HG03139 (cell line): ENCODE measurements at regions not wholly inside any gene's neighbourhood (a gene's known extent, or its start where the extent isn't known, plus 50 kb on each side); places are given as distances from the start of the nearest gene placed in this dataset.

Source experiments
- ATAC-seq: cut with Tn5 transposase; IDR thresholded peaks from one replicate; pipeline ENCODE4 v1.9.1; 2021; ENCODE audit not compliant: unreplicated experiment

DNA sequence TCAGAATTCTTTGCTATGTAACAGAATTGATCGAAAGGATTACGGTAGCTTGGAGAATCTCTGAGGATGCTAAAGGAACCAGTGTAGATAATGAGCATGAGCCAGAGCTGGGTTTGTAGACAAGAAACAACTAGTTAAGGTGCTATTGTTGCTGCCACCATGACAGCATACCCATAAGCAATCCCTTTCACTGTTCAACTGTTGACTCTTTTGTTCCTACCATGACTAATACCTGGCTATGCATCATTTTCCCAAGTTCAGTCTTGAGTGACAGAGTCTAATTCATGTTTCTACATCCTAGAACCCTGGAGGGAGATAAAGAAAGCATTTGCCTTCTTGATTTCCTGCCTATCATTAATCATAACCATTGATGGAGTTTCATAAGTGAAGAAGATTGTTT is 600.3 kb downstream of the OTOL1 start:
- ATAC-seq: no peak

DNA sequence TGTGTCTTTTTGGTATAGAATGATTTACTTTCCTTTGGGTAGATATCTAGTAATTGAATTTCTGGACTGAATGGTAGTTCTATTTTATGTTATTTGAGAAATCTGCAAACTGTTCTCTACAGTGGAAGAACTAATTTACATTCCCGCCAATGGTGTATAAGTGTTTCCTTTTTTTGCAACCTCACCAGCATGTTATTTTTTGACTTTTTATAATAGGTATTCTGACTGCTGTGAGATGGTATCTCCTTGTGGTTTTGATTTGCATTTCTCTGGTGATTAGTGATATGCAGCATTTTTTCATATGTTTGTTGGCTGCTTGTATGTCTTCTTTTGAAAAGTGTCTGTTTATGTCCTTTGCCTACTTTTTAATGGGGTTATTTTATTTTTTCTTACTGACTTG is 607.2 kb downstream of the OTOL1 start:
- no peak for ATAC-seq

DNA sequence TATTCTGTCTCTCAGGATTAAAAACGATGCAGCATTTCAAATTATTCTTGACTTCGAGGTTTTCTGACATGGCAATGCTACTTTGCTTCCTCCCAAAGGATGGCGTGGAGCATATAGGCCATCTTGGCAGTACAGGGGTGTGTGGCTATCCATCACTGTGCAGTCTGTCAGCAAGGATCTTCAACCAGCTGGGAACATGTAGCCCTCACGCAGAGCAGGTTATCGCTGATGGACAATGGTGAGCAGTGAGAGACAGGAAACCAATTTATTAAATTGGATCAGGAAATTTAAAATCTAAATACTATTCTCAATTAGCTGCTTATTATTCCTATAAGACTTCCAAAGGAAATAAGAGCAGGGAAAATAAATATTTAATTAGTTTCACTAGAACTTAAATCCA is 615.3 kb downstream of the OTOL1 start:
- no peak for ATAC-seq

DNA sequence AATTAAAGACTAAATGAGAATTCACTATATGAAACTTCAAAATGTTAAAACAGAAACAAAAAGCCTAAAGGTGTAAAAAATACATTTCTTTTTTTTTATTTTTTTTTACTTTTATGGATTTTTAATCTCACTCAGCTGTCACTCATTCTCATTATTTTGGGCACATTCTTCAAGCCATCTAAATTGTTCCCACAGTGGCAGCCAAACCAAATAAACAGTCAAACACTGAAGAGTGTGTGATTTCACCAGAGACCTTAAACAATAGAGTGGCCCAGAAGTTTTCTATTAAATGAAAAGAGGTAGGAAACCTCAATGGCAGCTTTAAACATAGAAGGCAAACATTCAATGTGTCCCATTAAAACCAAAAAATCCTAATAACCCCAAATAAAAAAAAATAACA is 616.1 kb downstream of the OTOL1 start:
- no peak for ATAC-seq

DNA sequence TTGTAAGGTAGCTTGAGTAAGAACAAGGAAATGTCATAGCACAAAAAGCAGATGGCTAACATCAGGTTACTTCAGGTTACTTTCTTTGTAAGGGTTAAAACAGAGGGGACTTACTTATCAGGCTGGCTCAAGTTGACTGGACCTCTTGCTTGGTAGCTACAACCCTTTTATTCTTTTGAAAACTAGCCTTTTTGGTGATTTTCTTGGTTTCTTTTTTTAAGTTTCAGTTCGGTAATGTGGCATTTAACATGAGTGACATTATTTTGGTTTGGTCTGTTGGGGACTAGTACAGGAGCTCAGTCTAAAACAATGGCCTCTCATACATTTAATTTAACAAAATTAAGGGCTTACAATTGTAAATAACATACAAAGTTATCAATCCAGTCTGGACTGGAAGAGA is 621.4 kb downstream of the OTOL1 start:
- no peak for ATAC-seq

DNA sequence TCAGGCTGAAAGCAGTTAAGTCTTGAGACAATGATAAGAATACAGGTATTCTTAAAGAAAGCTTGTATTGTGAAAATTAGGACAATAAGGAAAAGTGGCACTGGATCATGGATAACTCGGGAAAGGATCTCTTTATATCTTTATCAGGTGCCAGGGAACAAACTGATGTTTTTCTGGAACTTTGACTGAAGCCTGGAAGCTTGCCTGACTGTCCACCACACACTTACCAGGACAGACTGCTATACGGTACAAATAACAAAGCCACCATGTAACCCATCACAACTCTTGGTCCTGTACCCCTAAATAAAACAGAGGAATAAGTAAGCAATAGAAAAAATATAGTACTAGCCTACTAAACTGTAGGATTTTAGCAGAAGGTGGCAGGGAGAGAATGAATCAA is 623.0 kb downstream of the OTOL1 start:
- ATAC-seq: no peak

DNA sequence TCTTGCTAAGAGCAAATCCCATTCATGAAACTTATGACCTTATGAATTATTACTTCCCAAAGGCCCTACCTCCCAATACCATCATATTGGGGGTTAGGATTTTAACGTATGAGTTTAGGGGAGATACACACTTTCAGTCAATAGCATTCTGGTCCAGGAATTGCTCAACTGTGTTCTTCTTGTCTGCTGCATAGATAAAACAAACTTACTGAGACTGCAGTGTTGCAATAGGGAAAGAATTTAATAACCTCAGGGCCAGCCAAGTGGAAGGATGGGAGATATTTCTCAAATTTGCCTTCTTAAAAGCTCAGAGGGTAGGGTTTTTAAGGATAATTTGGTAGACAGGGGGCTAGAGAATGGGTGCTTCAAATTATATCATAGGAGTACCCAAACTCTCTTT is 625.8 kb downstream of the OTOL1 start:
- no peak for ATAC-seq

DNA sequence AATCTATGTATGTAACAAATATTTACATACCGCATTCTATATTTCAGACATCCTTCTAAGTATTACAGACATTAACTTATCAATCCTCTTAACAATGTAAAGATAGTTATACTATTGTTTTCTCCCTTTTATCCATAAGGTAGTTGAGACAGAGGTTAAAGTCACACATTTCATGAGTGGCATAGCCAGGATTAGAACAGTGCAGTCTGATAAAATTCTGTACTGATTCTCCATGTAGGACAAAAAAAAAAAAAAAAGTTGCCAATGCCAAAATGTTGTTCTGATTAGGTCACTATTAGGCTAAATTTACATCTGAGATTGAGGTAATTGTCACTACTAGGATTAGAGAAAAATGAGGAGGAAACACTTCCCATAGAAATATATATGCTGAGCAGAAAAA is 629.2 kb downstream of the OTOL1 start:
- no peak for ATAC-seq

DNA sequence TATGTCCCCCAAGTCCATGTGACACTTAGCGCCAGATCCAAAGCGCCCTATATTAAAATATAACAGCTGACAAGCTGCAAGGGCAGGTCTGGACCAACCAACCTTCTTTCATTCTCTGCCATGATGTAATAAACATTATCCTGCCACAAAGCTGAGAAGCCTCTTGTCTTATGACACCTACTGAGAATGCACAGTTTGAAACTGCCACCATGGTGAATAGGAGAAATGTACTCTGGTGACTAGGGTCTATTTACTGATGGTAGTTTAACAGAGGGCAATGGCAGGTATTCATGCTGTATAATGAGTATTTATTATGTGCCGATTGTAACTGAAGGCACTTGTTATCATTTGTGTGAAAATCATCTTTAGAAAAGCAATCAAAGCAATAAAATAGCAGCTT is 634.0 kb downstream of the OTOL1 start:
- ATAC-seq: no peak

DNA sequence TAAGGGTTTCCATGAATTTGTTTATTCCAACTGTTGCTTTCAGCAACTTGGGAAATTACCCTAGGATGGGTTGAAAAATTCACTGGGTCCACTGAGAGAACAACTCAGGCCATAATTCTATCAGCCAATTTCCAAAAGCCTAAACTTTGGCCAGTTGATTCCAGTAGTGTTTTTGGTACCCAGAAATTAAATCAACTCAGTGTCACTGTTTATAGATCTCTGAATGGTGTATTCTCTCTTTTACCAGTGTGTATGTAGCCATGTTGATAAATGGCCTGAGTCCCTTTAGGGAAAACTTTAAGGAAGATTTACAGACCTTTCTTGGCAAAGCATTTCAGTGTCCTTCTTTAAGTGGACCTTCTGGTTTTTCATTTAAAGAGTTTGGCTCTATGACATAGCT is 636.4 kb downstream of the OTOL1 start:
- no peak for ATAC-seq

DNA sequence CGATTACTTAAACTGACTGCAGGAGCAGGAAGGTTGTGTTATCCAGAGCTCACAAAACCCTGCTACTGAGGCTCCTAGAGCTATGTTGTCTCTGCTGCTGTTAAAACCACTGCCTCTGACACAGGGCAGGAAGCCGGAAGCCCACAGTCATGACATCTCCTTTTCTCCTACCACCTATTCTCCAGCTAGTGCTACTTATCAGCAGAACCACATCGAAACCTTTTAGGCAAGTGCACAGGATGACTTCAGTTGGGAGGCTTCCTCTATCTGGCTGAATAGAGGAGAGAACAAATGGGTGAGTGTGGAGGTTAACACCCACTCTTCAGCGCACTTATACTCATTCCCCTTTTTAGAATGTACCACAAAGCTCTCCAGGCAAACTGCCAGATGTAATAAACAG is 638.0 kb downstream of the OTOL1 start:
- ATAC-seq: no peak

DNA sequence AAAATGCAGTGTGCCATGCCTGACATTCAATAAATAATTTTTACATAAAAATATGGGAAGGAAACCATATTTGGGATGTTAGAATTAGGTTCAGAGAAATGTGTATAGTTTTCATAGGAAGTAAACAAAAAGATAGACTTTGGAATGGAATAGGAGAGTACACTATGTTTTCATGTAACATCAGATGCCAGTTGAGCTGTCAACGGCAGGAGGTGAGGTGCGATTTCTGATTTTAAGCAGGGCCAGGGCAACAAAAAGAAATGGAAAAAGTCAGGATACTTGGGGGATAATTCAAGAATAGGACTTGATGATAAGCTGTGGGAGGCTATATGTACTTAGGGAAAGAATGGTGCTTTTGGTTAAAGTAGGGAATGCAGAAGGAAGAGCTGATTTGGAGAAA is 639.5 kb downstream of the OTOL1 start:
- ATAC-seq: no peak

DNA sequence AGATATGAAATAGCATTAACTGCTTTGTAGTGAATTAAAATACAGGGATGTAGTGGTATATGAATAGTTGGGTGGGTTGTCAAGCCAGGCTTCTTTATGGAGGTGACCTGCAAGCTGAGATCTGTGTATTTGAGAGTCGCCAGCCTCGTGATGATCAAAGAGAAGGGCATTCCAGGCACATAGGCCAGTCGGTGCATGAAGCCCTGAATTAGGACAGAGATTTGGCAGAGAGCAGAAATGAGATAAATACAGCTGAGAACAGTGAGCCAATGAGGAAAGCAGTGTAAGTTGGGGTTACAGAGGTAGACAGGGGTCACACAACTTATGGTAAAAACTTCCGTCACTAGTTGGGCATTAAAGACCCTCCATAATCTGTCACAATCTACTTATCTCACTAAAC is 641.9 kb downstream of the OTOL1 start:
- ATAC-seq: no peak

DNA sequence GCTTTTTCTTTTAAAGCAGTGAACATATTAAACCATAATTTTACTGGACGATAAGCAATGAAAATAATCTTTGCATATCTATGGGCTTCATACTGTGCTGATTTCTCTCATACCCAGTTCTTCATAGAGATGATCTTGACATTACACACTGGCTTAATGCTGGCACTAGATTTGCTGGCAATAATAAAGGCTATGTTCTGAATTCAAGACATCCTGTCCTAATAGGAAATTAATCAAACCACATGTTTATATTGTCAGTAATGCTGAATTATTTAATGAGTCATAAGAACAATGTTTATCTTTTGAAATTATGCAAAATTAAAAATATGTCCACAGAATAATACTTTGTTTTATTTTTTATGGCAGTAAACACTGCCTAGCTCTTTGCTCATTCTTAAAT is 643.2 kb downstream of the OTOL1 start:
- ATAC-seq: no peak

DNA sequence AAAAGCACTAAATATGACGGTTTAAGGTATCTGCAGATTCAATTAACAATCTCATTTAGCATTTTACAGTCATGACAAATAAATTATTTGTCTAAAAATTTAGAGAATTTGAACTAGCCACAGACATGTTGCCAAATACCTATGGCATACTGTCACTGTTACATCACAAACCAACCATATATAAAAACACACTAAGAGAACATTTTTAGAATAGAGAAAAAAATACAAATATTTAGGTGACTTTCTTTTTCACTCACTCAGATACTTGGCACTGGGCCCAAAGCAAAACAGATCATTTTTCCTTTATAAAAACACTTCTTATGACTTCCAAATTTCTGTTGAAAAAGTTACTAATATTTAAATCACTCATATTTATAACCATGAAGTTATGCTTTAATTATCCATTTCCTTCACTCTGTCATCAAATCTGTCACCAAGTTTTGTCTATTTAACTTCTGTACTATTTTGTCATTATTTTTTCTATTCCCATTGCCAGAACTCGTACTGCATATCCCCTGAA is 644.7 kb downstream of the OTOL1 start:
- no peak for ATAC-seq

DNA sequence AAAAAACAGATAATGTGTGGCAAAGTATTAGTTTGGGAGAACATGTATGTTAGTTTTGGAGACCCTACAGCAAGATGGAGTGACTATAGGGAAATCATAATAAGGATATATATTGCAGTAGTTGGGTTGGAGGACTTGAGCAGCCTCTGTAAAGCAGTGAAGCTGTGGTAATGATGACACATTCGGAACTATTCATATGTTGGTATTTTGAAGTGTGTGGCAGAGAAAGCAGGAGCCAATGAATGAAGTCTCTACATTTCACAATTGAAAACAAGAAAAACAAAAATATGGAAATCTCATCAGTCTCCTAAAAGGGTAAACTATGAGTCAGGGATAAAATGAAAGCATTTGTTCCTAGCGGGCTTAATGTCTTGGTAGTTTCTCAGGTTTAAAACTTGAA is 645.9 kb downstream of the OTOL1 start:
- no peak for ATAC-seq

DNA sequence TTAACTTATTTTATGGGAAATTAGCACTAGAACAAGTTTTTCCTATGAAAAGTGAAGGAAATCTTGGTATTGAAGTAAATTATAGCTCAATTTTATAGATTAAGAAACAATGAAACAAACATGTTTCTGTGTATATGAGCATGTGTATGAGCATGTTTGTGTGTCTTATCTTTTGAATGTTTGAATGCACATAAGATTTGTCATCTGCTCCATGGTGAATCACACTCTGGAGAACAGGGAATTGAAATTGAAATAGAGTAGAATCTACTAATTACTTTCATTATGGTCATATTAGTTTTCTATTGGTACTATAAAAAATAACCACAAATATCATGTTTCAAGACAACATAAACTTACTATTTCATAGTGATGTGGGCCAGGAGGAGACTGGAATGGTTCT is 646.6 kb downstream of the OTOL1 start:
- no peak for ATAC-seq

DNA sequence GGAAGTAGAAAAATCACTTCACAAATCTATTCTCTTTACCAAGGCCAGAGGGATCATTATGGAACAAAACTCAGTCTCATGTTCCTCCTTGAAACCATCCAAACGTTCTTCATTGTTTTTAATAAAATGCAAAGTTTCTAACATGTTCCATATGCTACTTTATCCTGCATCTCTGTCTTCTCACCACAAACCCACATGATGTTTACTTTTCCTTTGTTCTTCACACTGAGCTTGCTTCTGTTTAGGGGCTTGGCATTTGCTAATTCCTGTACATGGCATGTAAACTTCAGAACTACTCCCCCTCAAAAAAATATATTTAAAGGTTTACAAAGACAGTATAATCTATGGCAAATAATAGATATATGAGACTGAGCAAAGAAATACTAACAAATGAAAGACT is 651.4 kb downstream of the OTOL1 start:
- no peak for ATAC-seq

DNA sequence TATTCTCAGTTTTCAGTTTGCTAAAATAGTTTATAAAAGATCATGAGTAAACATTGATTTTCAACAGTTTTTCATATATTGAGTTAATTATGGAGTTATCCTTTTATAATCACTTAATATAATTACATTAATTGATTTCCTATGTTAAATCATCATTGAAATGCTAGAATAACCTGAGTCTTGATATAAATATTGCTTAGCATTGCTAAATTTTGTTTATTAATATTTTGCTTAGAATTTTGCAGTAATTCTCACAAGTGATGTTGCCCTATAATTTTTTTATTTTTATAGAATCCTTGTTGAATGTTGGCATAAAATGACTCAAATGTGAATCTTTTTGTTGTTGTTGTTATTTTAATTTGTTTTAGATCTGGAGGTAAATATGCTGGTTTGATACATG is 654.2 kb downstream of the OTOL1 start:
- ATAC-seq: no peak

DNA sequence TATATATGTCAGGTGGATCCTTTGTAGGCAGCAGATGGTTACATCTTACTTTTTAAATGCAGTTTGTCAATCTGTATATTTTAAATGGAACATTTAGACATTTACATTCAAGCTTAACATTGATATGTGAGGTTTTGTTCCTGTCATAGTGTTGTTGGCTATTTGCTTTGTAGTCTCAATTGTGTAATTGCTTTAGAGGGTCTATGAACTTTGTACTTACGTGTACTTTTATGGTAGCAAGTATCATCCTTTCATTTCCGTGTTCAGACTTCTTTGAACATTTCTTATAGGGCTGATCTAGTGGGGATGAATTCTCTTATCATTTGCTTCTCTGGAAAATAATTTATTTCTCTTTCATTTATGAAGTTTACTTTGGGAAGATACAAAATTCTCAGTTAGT is 656.0 kb downstream of the OTOL1 start:
- no peak for ATAC-seq

DNA sequence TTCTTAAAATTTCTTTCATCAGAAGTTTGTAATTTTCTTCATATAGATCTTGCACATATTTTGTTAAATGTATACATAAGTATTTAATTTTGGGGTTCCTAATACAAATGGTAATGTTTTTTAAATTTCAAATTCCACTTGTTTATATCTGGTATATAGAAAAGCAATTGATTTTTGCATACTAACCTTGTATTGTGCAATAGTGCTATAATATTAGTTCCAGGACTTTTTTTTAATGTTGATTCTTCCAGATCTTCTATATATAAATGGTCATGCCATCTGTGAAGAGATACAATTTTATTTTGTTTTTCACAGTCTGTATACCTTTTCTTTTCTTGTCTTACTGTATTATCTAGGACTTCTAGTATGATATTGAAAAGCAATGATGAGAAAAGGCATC is 665.0 kb downstream of the OTOL1 start:
- ATAC-seq: no peak

DNA sequence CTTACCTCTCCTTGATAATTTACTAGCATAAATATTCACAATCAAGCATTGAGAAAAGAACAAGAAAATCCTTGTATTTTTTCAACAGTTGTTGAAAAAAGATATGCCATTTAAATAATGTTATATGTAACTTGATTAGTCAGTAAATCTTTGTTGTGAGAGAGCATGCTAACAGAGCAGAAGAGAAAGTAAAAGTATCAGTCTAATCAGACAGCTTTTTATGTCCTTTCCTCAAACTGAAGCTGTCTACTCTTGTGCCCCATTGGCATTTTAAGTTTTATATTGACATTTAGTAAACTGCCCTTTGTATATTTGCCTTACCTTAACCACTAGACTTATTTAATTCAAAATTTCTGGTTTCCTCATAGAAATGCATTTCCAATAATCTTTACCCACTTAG is 668.7 kb downstream of the OTOL1 start:
- ATAC-seq: no peak

DNA sequence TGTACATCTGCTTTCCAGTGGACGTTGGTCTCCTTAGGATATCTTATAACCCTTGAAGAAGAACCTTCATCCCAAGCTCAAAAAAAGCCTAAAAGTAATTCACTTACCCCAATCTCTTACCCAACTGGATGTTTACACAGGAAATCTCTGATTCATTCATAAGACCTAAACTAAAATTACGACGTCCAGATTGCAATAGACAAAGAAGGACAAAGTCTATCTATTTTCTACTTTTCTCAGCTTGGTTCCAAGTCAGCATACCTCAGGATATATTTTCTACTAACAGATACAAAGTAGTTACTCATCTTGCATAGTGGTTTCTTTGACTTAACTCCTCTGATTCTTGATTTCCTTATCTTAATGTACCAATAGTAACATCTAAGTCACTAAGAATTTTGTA is 669.9 kb downstream of the OTOL1 start:
- ATAC-seq: no peak

DNA sequence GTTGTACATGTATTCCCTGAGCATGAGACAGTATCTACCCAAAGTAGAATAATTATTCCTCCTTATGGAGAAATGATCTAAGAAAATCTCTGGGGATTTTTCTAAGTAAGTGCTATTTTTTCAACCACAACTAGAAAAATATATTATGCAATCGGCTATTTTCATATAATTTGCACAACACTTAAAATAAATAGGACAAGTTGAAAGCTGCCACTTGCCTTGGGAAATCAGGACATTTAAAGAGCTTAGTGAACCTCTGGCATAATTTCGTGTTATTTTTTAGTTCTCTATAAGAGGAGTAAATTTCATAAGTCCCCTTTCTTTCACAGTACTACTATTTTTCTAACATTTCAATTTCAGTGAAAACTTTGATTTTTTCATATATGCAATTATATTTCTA is 672.1 kb downstream of the OTOL1 start:
- ATAC-seq: no peak
